Uterus (tissue), 2 donors: ENCODE measurements at regions not wholly inside any gene's neighbourhood (a gene's known extent, or its start where the extent isn't known, plus 50 kb on each side); places are given as distances from the start of the nearest gene placed in this dataset.

Experiments used
- CTCF ChIP-seq, 4 experiments: fragments of 200-600 bp in 2 of 4; fragments of 450-650 bp in 2 of 4; sonication (generic) in 2 of 4; IDR thresholded peaks; one replicate each; pipeline ENCODE4 v1.5.1; 2016 to 2019; ENCODE audit warnings: antibody characterized with exemption in 4 of 4, mild to moderate bottlenecking in 2 of 4, moderate library complexity in 1 of 4
- POLR2A ChIP-seq, 2 donors: fragments of 450-650 bp; IDR thresholded peaks; one replicate each; pipeline ENCODE4 v1.6.1; 2016; ENCODE audit warnings: antibody characterized with exemption in 2 of 2, mild to moderate bottlenecking in 1 of 2, moderate library complexity in 1 of 2

- TF ChIP-seq CTCF (IDR thresholded peaks at IDR 0.05) (no peak), POLR2A (IDR thresholded peaks at IDR 0.05) (no peak)
Measured at GRCh38 chrX:1925053-1925481, 310.2 kb downstream of the ASMT start.
